ENCODE measurements at regions not wholly inside any gene's neighbourhood (a gene's known extent, or its start where the extent isn't known, plus 50 kb on each side); places are given as distances from the start of the nearest gene placed in this dataset.

GRCh38 chr7:96822824-96823223, 113.2 kb upstream of the SEM1 start:
- Histone ChIP-seq H3K27me3 (ENCODE audit: insufficient read depth, low read depth, low read length) (no peaks in the 10 kb centered on the region), H3F3A (ENCODE audit: insufficient read depth, low read length, poor library complexity, severe bottlenecking) (no peaks in the 10 kb centered on the region), H3K4me3 (ENCODE audit: low read length) (no peak overlapping the region), H3K79me2 (replicated peaks; ENCODE audit: insufficient read depth, low read length) (no peaks in the 10 kb centered on the region), H3K9me3 (ENCODE audit: low read length) (no peaks in the 10 kb centered on the region), H2AFZ (ENCODE audit: low read depth, low read length) (no peak overlapping the region), H4K20me1 (ENCODE audit: insufficient read depth) (no peaks in the 10 kb centered on the region), H3K9me2 (ENCODE audit: insufficient read depth, low read length) (no peaks in the 10 kb centered on the region), H3K27ac (ENCODE audit: low read length) (no peak overlapping the region), H3K4me2 (ENCODE audit: low read length) (no peak overlapping the region), H3K36me3 (ENCODE audit: insufficient read depth, low read length) (no peaks in the 10 kb centered on the region), H3K9ac (ENCODE audit: low read length) (no peak overlapping the region)
- TF ChIP-seq POLR2AphosphoS5 (IDR thresholded peaks at IDR 0.05) (no peak), CTCF (IDR thresholded peaks at IDR 0.05; ENCODE audit: poor library complexity, severe bottlenecking) (no peak), MXI1 (conservative IDR thresholded peaks at IDR 0.05; ENCODE audit: poor library complexity, severe bottlenecking) (no peak), EP300 (conservative IDR thresholded peaks at IDR 0.05; ENCODE audit: poor library complexity, severe bottlenecking) (no peak), TAF1 (IDR thresholded peaks at IDR 0.05; ENCODE audit: low read depth) (no peak), RAD21 (conservative IDR thresholded peaks at IDR 0.05) (no peak), EZH2 (IDR thresholded peaks at IDR 0.05; ENCODE audit: borderline replicate concordance, insufficient read depth, low read length, poor library complexity, severe bottlenecking) (no peak), SMC3 (conservative IDR thresholded peaks at IDR 0.05; ENCODE audit: poor library complexity) (no peak)

- no peak overlapping the region for H3K4me3 ChIP-seq (ENCODE audit: low read length)
- H2AFZ ChIP-seq (ENCODE audit: low read depth, low read length), result no peak overlapping the region
- H4K20me1 ChIP-seq (ENCODE audit: insufficient read depth), result no peaks in the 10 kb centered on the region
- no peaks in the 10 kb centered on the region for H3K27me3 ChIP-seq (ENCODE audit: insufficient read depth, low read depth, low read length)
- H3K79me2 ChIP-seq (replicated peaks; ENCODE audit: insufficient read depth, low read length), result no peaks in the 10 kb centered on the region
- no peaks in the 10 kb centered on the region for H3K9me3 ChIP-seq (ENCODE audit: low read length)
- H3K9ac ChIP-seq (ENCODE audit: low read length), result no peak overlapping the region
- H3K36me3 ChIP-seq (ENCODE audit: insufficient read depth, low read length), result no peaks in the 10 kb centered on the region
- TF ChIP-seq RAD21 (conservative IDR thresholded peaks at IDR 0.05) (no peak), CTCF (IDR thresholded peaks at IDR 0.05; ENCODE audit: poor library complexity, severe bottlenecking) (no peak), MXI1 (conservative IDR thresholded peaks at IDR 0.05; ENCODE audit: poor library complexity, severe bottlenecking) (no peak), SMC3 (conservative IDR thresholded peaks at IDR 0.05; ENCODE audit: poor library complexity) (no peak), REST (IDR thresholded peaks at IDR 0.05; ENCODE audit: borderline replicate concordance) (no peak), EP300 (conservative IDR thresholded peaks at IDR 0.05; ENCODE audit: poor library complexity, severe bottlenecking) (no peak), TAF1 (IDR thresholded peaks at IDR 0.05; ENCODE audit: low read depth) (no peak), EZH2 (IDR thresholded peaks at IDR 0.05; ENCODE audit: borderline replicate concordance, insufficient read depth, low read length, poor library complexity, severe bottlenecking) (no peak), POLR2AphosphoS5 (IDR thresholded peaks at IDR 0.05) (no peak)
- H3K4me2 ChIP-seq (ENCODE audit: low read length), result no peak overlapping the region
- H3F3A ChIP-seq (ENCODE audit: insufficient read depth, low read length, poor library complexity, severe bottlenecking), result no peaks in the 10 kb centered on the region
- no peak overlapping the region for H3K27ac ChIP-seq (ENCODE audit: low read length)
- no peaks in the 10 kb centered on the region for H3K9me2 ChIP-seq (ENCODE audit: insufficient read depth, low read length)
These were observed 113.6 kb upstream of the SEM1 start for GRCh38 chr7:96823274-96823673.
